AG09309 (cell line): ENCODE measurements at regions not wholly inside any gene's neighbourhood (a gene's known extent, or its start where the extent isn't known, plus 50 kb on each side); places are given as distances from the start of the nearest gene placed in this dataset.

Experiments used
- DNase-seq: peaks from one replicate; pipeline ENCODE4 v3.0.0-alpha.2; 2010; ENCODE audit warnings: low read depth
- H3K4me3 ChIP-seq: 2 replicates; pipeline ENCODE4 v1.5.1; 2011; ENCODE audit warnings: mild to moderate bottlenecking, low read depth, low read length, moderate library complexity; ENCODE audit not compliant: control insufficient read depth
- CTCF ChIP-seq: IDR thresholded peaks from 2 replicates; pipeline ENCODE4 v1.5.1; 2011; ENCODE audit warnings: mild to moderate bottlenecking, low read depth, low read length, inconsistent platforms; ENCODE audit not compliant: insufficient read depth, control insufficient read depth; ENCODE audit errors: missing control alignments

GRCh38 chr3:59408047-59408624 lies 358.3 kb upstream of the CFAP20DC start:
- no peak overlapping the region for H3K4me3 ChIP-seq
- DNase-seq = no peak
- no peak for TF ChIP-seq CTCF

- TF ChIP-seq CTCF = no peak
- DNase-seq = no peak
- no peak overlapping the region for H3K4me3 ChIP-seq
Observed at GRCh38 chr3:59407425-59407824, 357.6 kb upstream of the CFAP20DC start.

GRCh38 chr3:59406943-59407342 lies 357.1 kb upstream of the CFAP20DC start:
- no peak for TF ChIP-seq CTCF
- no peak for DNase-seq
- H3K4me3 ChIP-seq = no peak overlapping the region

- H3K4me3 ChIP-seq = no peak overlapping the region
- no peak for TF ChIP-seq CTCF
- no peak for DNase-seq
Observed at GRCh38 chr3:59404851-59405250, 355.0 kb upstream of the CFAP20DC start.

- no peak overlapping the region for H3K4me3 ChIP-seq
- DNase-seq = no peak
- TF ChIP-seq CTCF = no peak
Observed at GRCh38 chr3:59404064-59404463, 354.2 kb upstream of the CFAP20DC start.

GRCh38 chr3:59401924-59402323 lies 352.1 kb upstream of the CFAP20DC start:
- TF ChIP-seq CTCF = no peak
- H3K4me3 ChIP-seq = no peak overlapping the region
- DNase-seq = no peak

- H3K4me3 ChIP-seq = no peak overlapping the region
- DNase-seq = no peak
- no peak for TF ChIP-seq CTCF
Observed at GRCh38 chr3:59392116-59392515, 342.3 kb upstream of the CFAP20DC start.
